ENCODE measurements at regions not wholly inside any gene's neighbourhood (a gene's known extent, or its start where the extent isn't known, plus 50 kb on each side); places are given as distances from the start of the nearest gene placed in this dataset.
"Not testable (repeated sequence)": the region's sequence is repeated elsewhere in the genome, so short reads cannot be mapped to it uniquely, and the experiment has no call there.

DNA sequence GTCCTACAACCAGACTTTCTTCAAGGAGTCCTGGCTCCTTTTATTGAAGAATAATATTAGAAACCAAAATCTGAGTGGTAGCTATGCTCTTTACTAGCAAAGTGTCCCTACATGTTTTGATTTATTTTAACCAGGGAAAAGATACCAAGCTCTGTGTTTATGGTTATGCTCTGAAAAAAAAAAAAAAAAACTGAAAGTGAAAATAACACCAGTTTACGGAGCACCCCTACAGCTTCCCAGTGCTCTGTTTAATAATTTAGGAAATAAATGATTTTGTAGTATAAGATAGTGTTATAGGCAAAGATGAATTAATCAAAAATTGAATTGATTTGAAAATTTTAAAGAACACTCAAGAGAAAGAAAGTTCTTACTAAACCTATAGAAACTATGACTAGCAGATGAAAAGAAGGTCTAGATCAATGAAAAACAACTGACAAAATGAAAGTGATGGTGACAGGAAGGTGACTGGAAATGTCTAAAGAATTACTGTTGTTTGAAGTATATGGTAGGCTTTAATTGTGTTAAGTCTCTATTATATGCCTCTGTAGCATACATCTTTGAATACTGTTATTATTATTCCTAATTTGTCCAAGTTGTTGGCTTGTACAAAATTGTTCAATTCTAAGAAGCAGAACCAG lies 1698.4 kb upstream of the PCDH10 start:
- Histone ChIP-seq H3K27ac (no peak overlapping the region), H3K9me3 (peaks cover 0 to 11% of the 10 kb centered on the region in 2 donors), H3K4me3 (no peak overlapping the region), H3K4me1 (no peaks in the 10 kb centered on the region), H3K27me3 (no peaks in the 10 kb centered on the region), H3K36me3 (no peaks in the 10 kb centered on the region)
- no peak for DNase-seq (ENCODE audit: low spot score in 2 of 2)
- intact Hi-C loops (cut with DNase I; ENCODE audit: low total_unique reads) = no loop called here
- TF ChIP-seq POLR2A (IDR thresholded peaks at IDR 0.05) = no peak

- H3K4me1 ChIP-seq = no peaks in the 10 kb centered on the region
- no peaks in the 10 kb centered on the region for H3K36me3 ChIP-seq
- H3K9me3 ChIP-seq = peaks cover 0 to 22% of the 10 kb centered on the region in 2 donors
- H3K4me3 ChIP-seq = no peak overlapping the region
- intact Hi-C loops (cut with DNase I; ENCODE audit: low total_unique reads) = no loop called here
- H3K27me3 ChIP-seq = no peaks in the 10 kb centered on the region
- DNase-seq (ENCODE audit: low spot score in 2 of 2) = no peak
- TF ChIP-seq POLR2AphosphoS5 (IDR thresholded peaks at IDR 0.05) = no peak
- no peak for TF ChIP-seq POLR2A (IDR thresholded peaks at IDR 0.05)
- no peak for TF ChIP-seq CTCF (IDR thresholded peaks at IDR 0.05)
- H3K27ac ChIP-seq = no peak overlapping the region
Observed at GRCh38 chr4:131459430-131460101, 1689.5 kb upstream of the PCDH10 start.

- Histone ChIP-seq H3K4me1 (no peaks in the 10 kb centered on the region), H3K36me3 (no peaks in the 10 kb centered on the region), H3K4me3 (no peak overlapping the region), H3K9me3 (peaks cover 0 to 6% of the 10 kb centered on the region in 2 donors), H3K27ac (no peak overlapping the region), H3K27me3 (no peaks in the 10 kb centered on the region)
- DNase-seq (ENCODE audit: low spot score in 2 of 2) = no peak
- TF ChIP-seq CTCF (IDR thresholded peaks at IDR 0.05) = no peak
- TF ChIP-seq POLR2AphosphoS5 (IDR thresholded peaks at IDR 0.05) = no peak
- no peak for TF ChIP-seq POLR2A (IDR thresholded peaks at IDR 0.05)
- intact Hi-C loops (cut with DNase I; ENCODE audit: low total_unique reads) = no loop called here
Observed at GRCh38 chr4:131470360-131470759, 1678.7 kb upstream of the PCDH10 start.

- no peak for DNase-seq (ENCODE audit: low spot score in 2 of 2)
- no peaks in the 10 kb centered on the region for H3K4me1 ChIP-seq
- H3K4me3 ChIP-seq = no peak overlapping the region
- TF ChIP-seq POLR2A (IDR thresholded peaks at IDR 0.05) (no peak), CTCF (IDR thresholded peaks at IDR 0.05) (no peak), POLR2AphosphoS5 (IDR thresholded peaks at IDR 0.05) (no peak)
- no peak overlapping the region for H3K27ac ChIP-seq
- intact Hi-C loops (cut with DNase I; ENCODE audit: low total_unique reads) = loop anchor here (5.0 kb wide), 1 partner anchor 1199 kb away; no protein-coding TSS in a partner anchor
- no peaks in the 10 kb centered on the region for H3K9me3 ChIP-seq
- no peaks in the 10 kb centered on the region for H3K27me3 ChIP-seq
- H3K36me3 ChIP-seq = no peaks in the 10 kb centered on the region
Observed at GRCh38 chr4:131488772-131489171, 1660.3 kb upstream of the PCDH10 start.

- H3K27me3 ChIP-seq; H3K4me3 ChIP-seq; H3K9me3 ChIP-seq; H3K36me3 ChIP-seq; intact Hi-C loops (cut with DNase I; ENCODE audit: low total_unique reads); H3K4me1 ChIP-seq; DNase-seq (ENCODE audit: low spot score in 2 of 2); H3K27ac ChIP-seq: not testable (repeated sequence)
Observed at GRCh38 chr4:131496211-131496610, 1652.9 kb upstream of the PCDH10 start.

DNA sequence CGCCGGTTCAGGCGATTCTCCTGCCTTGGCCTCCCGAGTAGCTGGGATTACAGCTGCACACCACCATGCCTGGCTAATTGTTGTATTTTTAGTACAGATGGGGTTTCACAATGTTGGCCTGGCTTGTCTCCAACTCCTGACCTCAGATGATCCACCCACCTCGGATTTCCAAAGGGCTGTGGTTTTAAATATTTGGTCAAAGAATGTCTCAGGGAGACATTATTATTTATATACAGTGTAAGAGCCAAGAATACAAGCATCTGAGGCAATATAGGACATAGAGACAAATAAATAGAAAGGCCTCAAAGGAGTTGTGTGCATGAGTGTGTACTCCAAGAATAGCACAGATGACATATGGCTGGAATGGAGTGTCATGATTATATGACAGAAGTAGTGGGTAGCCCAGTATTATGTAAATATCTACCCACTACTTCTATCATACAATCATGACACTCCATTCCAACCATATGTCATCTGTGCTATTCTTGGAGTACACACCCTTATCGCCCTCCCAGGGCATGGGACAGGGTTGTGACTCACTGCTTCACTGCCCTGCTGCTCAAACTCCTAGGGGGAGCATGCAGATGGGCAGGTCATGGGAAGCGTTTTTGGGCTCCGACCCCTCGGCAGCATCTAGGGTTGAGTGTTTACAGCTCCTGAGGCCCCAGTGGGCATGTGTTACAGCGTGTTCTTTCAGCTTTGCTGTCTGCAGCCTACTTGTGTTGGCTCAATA lies 1649.8 kb upstream of the PCDH10 start:
- H3K27ac ChIP-seq = no peak overlapping the region
- TF ChIP-seq CTCF (IDR thresholded peaks at IDR 0.05) = no peak
- TF ChIP-seq POLR2A (IDR thresholded peaks at IDR 0.05) = no peak
- no peak for TF ChIP-seq POLR2AphosphoS5 (IDR thresholded peaks at IDR 0.05)
- H3K9me3 ChIP-seq = no peaks in the 10 kb centered on the region
- no peaks in the 10 kb centered on the region for H3K36me3 ChIP-seq
- H3K4me3 ChIP-seq = no peak overlapping the region
- no peaks in the 10 kb centered on the region for H3K4me1 ChIP-seq
- no peaks in the 10 kb centered on the region for H3K27me3 ChIP-seq
- DNase-seq (ENCODE audit: low spot score in 2 of 2) = no peak
- intact Hi-C loops (cut with DNase I; ENCODE audit: low total_unique reads) = no loop called here
